ENCODE measurements at regions not wholly inside any gene's neighbourhood (a gene's known extent, or its start where the extent isn't known, plus 50 kb on each side); places are given as distances from the start of the nearest gene placed in this dataset.
"Not testable (repeated sequence)": the region's sequence is repeated elsewhere in the genome, so short reads cannot be mapped to it uniquely, and the experiment has no call there.

DNA sequence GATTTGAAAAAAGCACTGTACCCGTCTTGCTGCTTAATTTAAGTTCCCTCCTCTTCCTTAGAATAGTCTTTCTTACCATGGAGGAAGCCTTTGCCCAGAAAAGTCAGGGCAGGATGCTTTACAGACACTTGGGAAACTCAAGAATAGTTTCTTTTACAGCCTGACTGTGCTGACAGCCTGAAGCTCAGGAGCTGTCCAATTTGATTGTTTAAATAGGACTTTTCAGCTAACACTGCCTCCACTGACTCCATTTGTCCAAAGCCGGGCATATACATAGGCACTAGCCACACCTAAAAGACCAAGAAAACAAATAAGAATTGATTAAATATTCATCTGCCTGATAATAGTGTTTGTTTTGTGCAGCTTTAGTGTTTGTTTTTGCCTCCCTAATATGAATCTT, 110.9 kb upstream of the L3MBTL4 start:
- no peak for DNase-seq (ENCODE audit: low spot score)

DNA sequence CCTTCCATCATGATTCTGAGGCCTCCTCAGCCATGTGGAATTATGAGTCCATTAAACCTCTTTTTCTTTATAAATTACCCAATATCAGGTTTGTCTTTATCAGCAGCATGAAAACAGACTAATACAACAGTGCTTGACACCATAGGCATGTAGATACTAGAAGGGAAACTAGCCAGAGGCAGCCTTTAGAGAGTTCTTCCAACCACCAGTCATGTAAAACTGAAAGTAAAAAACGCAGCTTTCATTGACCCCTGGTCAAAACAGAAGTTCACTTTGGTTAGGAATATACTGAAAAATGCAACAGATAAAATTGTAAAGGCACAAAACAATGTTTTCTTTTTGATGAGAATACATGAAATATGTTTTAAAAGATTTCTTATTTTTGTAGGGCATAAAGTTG, 122.8 kb upstream of the L3MBTL4 start:
- DNase-seq (ENCODE audit: low spot score), result no peak

GRCh38 chr18:6541131-6541679, 126.5 kb upstream of the L3MBTL4 start:
- not testable (repeated sequence) for DNase-seq (ENCODE audit: low spot score)

- no peak for DNase-seq (ENCODE audit: low spot score)
Observed at GRCh38 chr18:6542296-6542695, 127.6 kb upstream of the L3MBTL4 start.

DNA sequence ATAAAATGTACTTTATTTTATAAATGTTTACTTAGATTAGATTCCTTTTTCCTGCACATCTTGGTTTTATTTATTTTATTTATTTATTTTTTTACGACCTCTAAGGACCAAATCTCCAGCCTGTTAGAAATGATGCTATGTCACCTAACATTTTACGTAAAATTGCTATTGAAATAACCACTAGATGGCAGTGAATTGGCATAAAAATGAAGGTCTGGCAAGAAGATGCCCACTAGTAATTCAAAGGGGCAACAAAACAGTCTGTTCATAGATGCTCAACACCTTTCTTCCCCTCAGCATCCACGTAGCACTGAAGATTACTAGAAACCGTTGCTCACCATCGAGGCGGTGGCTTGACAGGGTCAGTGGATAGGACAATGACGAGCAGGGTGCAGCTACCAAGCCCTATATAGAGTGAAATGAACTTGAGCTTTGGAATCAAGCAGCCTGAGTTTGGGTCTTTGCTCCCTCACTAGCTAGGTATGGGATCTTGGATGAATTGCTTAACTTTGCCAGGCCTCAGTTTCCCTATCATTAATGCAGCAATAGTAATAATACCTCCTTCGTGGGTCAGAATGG, 128.7 kb upstream of the L3MBTL4 start:
- no peak for DNase-seq (ENCODE audit: low spot score)

DNA sequence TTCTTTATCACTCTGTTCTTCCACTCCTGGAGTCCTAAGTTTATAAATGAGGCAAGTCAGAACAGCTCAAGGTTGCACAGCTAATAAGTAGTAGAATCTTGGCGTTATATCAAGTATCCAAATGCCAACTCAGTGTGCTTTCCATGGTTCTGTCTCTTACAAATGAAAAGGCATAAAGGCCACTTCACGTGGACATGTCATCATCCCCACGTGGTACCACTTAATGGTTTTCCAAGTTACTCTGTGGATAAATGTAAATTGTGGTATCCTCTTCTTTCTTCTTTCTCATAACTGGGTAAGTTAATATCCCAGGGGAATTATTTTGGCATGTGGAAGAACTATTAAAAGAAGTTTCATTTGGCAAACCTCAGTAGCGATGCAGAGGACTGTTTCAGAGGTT, 131.5 kb upstream of the L3MBTL4 start:
- no peak for DNase-seq (ENCODE audit: low spot score)

- DNase-seq (ENCODE audit: low spot score), result no peak
Observed at GRCh38 chr18:6547476-6547875, 132.8 kb upstream of the L3MBTL4 start.

DNA sequence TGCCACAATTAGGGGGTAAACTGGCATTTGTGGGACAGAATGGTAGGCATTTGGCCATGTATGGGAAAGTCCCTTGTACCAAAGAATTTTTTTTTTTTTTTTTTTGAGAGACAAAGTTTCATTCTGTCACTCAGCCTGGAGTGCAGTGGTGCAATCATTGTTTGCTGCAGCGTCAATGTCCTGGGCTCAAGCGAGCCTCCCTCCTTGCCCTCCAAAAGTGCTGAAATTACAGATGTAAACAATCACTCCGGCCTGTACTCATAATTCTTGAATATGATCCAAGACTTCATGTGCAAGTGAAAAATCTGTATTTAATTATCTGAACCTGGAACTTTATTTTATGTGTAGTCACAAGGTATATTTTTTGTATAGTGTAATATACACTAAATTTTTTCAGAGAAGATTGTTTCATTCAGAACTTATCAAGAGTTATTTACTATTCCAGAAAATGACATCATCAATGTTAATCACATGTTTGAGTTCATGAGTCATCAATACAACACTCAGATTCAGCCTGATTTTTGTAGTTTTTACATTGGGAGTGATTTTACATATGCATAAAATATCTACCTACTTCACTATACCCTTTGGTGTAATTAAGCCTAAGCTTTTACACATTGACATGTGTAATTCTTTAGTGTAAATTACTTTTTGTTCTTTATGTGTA, 138.7 kb upstream of the L3MBTL4 start:
- DNase-seq (ENCODE audit: low spot score), result no peak

DNA sequence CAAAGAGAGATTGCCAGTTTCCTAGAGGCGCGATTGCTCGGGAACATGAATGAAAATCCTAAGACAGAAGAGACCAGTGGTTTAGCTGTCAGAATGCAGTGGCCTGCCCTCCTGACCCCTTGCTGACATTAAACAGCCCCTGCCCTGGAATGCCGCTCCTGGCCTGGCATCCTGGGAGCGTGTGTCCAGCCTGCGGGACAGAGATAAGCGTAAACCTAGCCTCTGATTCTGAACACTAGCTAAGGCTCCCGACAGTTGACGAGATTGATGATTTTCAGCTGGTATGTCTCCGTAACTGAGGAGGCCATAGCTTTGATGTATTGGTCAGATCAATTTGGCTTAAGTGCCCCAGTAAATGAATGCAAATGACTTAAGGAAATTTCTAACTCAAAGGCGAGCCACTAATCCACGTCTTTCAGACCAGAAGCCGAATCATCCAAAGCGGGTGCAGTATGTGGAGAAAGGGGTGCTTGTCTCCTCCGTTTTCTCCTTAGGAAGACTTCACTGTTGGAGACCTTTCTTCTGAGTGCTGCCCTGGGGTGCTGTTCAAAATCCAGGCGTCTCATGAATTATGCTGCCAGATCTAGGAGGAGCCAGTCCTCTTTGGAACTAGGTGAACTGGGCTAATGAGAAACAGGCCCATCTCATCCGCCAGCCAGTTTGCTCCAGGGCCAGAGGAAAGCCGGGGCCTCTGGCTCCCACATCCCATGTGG, 142.5 kb upstream of the L3MBTL4 start:
- DNase-seq (ENCODE audit: low spot score), result no peak

DNA sequence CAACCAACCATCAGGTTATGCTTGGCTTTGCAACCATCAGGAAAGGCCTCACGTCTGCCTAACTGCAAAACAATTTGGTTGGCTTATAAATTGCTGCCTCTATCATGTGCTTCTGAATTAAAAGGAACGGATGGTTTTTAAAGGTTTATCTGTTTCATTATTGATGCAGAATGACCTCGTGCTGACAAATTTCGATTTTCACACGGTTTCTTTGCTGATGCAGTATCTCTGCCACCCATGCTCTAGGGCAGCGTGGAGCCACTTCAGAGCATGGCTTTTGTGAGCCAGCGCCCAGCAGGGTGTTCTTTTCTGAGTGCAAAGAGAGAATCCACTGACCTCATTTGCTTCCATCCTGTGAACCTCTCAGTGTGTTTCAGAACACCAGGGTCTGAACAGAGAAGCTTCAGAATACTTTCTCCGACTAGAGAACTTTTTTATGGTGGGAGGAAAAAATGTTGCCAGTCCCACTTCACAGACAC, 143.1 kb upstream of the L3MBTL4 start:
- no peak for DNase-seq (ENCODE audit: low spot score)

GRCh38 chr18:6558446-6559156, 143.9 kb upstream of the L3MBTL4 start:
- DNase-seq (ENCODE audit: low spot score), result no peak

DNA sequence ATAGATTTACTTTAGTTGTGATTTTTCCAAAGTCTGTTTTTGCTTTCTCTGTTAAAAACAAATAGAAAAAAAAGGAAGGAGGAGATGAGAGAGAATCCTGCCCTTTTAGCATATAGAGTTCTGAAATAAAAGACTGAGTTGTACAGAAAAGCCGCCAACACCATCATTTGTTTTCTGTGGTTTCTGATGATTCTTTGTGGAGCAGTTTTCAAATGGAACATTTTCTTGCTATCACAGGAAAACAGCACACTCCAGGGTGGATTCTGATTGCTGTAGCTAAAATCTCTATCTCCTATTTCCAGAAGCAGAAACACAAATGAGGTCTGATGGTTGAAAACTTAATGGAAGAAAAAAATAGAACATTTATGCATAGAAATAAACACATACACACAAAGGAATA, 144.6 kb upstream of the L3MBTL4 start:
- no peak for DNase-seq (ENCODE audit: low spot score)

DNA sequence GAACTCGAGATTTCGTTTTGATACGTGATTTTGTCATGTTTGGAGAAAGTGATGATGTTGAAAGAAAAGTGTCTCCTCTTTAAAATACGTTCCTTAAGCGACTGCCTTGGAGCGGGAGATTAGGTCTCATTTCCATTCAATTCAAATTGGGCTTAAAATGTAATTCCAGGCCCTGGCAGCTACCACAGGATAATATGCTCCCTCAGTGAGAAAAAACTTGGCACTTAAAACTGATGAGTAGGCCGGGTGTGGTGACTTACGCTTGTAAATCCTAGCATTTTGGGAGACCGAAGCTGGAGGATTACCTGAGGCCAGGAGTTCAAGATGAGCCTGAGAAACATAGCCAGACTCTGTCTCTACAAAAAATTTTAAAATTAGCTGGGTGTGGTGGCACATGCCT, 146.3 kb upstream of the L3MBTL4 start:
- DNase-seq (ENCODE audit: low spot score), result no peak

DNA sequence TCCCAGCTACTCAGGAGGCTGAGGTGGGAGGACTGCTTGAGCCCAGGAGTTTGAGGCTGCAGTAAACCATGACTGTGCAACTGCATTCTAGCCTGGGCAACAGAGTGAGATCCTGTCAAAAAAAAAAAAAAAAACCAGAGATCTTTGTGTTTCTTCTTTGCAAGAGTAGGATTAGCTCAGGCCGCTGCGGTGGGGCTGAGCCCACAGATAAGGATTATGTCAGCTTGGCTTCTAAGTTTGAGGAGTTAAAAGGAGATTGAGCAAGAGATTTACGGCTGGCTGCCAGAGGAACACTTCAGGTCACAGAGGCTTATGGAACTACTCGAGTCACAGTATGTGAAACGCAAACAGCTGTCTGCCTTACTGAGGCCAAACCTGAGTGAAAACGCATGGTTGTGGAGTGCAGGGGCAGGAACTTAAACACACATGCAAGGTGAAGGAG, 146.7 kb upstream of the L3MBTL4 start:
- DNase-seq (ENCODE audit: low spot score), result peak; percentile 71

- DNase-seq (ENCODE audit: low spot score), result no peak
Observed at GRCh38 chr18:6561862-6562291, 147.2 kb upstream of the L3MBTL4 start.

GRCh38 chr18:6563896-6564295, 149.2 kb upstream of the L3MBTL4 start:
- DNase-seq (ENCODE audit: low spot score), result no peak

- no peak for DNase-seq (ENCODE audit: low spot score)
Observed at GRCh38 chr18:6564950-6565814, 150.5 kb upstream of the L3MBTL4 start.

DNA sequence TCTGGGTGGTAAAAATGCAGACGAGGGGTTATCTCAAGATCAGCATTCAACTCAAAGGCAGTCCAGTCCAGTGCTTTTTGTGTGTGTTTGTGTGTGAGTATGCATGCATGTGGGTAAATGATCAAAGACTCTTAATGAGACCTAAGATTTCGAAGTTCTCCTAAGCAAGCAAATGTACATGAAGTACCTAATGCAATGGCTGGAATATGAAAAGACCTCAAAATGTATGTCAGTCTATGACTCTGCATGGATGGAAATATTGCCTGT, 151.0 kb upstream of the L3MBTL4 start:
- DNase-seq (ENCODE audit: low spot score), result no peak

DNA sequence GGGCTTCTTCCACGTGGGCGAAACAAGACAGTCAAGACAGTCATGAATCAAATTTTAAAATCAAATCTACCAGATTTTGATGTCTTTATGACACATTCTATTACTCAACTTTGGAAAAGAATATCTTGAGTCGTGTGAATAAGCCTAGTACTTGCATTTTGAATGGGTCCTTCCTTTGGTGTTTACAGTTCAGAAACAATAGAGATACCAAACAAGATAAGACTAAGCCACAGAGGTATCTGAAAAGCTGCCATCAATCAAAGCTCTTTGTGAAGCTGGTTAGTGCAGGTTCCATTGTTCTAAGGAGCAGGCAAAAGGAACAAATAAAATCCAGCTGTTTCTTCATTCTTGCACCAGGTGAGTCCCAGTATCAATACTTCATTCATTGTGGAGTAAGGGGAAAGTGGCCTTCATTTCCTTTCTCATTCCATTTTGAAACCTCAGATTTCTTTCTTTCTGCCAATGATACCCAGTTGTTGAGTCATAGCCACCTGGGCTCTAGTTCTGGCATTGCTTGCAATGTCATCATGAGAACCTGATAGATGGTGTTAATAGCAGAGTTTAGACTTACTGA, 151.7 kb upstream of the L3MBTL4 start:
- DNase-seq (ENCODE audit: low spot score), result no peak

DNA sequence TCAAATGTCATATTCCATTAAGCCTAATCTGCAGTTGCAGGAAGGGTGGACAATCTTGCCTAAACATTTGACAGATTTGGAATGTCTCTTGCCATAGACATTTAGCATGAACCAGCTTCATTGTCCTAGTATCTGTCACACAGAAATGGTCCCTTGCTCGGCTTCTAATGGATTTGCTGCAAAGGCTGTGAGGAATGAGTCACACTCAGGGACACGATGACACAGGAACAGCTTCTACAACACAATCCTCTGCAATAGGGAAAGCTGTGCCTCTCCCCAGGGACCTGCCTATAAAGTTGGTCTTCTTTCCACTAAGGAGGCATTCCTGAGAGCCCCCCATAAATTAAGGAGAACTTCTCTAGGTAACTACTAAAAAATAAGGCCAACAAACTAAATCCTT, 155.1 kb upstream of the L3MBTL4 start:
- no peak for DNase-seq (ENCODE audit: low spot score)
